HL-60 (cell line): ENCODE measurements at regions not wholly inside any gene's neighbourhood (a gene's known extent, or its start where the extent isn't known, plus 50 kb on each side); places are given as distances from the start of the nearest gene placed in this dataset.

Experiments used
- DNase-seq, 2 experiments: peaks; one replicate each; pipeline ENCODE4 v3.0.0-alpha.2; 2010 to 2020; ENCODE audit warnings: low read depth in 1 of 2, low spot score in 1 of 2
- H3K27ac ChIP-seq: fragments of 250-450 bp; sonication (Bioruptor Pico); replicated peaks from 2 replicates; pipeline ENCODE4 v1.5.1; 2020; ENCODE audit warnings: mild to moderate bottlenecking, moderate library complexity
- H3K27me3 ChIP-seq: fragments of 250-450 bp; sonication (Bioruptor Pico); 2 replicates; pipeline ENCODE4 v1.5.1; 2021; ENCODE audit warnings: mild to moderate bottlenecking, moderate library complexity; ENCODE audit not compliant: insufficient read depth, poor library complexity, severe bottlenecking
- H3K4me3 ChIP-seq: replicated peaks from 2 replicates; pipeline ENCODE4 v1.5.1; 2011; ENCODE audit warnings: mild to moderate bottlenecking, control low read depth, low read length; ENCODE audit not compliant: insufficient read depth
- GABPA ChIP-seq: IDR thresholded peaks from 2 replicates; pipeline ENCODE4 v1.6.1; 2012; ENCODE audit warnings: low read depth
- POLR2AphosphoS5 ChIP-seq: IDR thresholded peaks from 2 replicates; pipeline ENCODE4 v1.6.1; 2012; ENCODE audit warnings: low read depth
- SPI1 ChIP-seq: IDR thresholded peaks from 2 replicates; pipeline ENCODE4 v1.6.1; 2012; ENCODE audit warnings: low read depth, mild to moderate bottlenecking, borderline replicate concordance
- TF ChIP-seq, protein P1 (sequence below): IDR thresholded peaks from 2 replicates; pipeline ENCODE4 v1.6.1; 2012; ENCODE audit warnings: low read depth; ENCODE audit not compliant: insufficient replicate concordance
- TF ChIP-seq, protein P2 (sequence below): IDR thresholded peaks from one replicate; pipeline ENCODE4 v1.5.1; 2011; ENCODE audit warnings: low read length, control low read depth, inconsistent platforms; ENCODE audit not compliant: insufficient read depth

DNA sequence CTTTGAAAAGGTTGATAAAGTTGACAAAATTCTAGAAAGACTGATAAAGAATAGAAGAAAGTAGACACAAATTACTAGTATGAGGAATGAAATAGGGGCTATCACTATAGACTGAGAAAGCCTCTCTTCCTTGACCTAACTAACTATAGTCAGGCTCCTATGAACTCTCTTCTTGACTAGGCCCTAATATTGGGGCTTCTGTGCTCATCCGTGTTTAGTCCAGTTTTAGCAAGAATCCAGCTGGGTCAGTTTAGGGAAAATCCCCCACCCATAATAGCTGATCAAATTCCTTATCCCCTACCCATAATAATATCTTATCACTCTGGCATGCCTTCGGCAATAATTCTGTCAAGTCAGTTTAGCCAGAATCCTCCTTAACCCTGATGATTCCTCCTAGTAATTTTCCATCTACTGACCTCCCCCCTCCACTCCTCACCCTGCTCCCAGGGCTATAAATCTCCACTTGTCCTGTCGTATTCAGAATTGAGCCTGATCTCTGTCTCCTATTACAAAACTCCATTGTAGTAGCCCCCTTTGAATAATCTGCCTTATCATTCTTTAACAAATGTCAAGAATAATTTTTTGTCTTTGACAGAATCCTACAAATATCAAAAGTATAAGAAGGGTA, 138.1 kb downstream of the TFAP2A start:
- Histone ChIP-seq H3K27ac (no peak overlapping the region), H3K27me3 (no peaks in the 10 kb centered on the region), H3K4me3 (no peak overlapping the region)
- no peak for TF ChIP-seq SPI1
- TF ChIP-seq, protein P1, sequence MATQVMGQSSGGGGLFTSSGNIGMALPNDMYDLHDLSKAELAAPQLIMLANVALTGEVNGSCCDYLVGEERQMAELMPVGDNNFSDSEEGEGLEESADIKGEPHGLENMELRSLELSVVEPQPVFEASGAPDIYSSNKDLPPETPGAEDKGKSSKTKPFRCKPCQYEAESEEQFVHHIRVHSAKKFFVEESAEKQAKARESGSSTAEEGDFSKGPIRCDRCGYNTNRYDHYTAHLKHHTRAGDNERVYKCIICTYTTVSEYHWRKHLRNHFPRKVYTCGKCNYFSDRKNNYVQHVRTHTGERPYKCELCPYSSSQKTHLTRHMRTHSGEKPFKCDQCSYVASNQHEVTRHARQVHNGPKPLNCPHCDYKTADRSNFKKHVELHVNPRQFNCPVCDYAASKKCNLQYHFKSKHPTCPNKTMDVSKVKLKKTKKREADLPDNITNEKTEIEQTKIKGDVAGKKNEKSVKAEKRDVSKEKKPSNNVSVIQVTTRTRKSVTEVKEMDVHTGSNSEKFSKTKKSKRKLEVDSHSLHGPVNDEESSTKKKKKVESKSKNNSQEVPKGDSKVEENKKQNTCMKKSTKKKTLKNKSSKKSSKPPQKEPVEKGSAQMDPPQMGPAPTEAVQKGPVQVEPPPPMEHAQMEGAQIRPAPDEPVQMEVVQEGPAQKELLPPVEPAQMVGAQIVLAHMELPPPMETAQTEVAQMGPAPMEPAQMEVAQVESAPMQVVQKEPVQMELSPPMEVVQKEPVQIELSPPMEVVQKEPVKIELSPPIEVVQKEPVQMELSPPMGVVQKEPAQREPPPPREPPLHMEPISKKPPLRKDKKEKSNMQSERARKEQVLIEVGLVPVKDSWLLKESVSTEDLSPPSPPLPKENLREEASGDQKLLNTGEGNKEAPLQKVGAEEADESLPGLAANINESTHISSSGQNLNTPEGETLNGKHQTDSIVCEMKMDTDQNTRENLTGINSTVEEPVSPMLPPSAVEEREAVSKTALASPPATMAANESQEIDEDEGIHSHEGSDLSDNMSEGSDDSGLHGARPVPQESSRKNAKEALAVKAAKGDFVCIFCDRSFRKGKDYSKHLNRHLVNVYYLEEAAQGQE, result no peak
- TF ChIP-seq, protein P2, sequence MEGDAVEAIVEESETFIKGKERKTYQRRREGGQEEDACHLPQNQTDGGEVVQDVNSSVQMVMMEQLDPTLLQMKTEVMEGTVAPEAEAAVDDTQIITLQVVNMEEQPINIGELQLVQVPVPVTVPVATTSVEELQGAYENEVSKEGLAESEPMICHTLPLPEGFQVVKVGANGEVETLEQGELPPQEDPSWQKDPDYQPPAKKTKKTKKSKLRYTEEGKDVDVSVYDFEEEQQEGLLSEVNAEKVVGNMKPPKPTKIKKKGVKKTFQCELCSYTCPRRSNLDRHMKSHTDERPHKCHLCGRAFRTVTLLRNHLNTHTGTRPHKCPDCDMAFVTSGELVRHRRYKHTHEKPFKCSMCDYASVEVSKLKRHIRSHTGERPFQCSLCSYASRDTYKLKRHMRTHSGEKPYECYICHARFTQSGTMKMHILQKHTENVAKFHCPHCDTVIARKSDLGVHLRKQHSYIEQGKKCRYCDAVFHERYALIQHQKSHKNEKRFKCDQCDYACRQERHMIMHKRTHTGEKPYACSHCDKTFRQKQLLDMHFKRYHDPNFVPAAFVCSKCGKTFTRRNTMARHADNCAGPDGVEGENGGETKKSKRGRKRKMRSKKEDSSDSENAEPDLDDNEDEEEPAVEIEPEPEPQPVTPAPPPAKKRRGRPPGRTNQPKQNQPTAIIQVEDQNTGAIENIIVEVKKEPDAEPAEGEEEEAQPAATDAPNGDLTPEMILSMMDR, result no peak
- no peak for TF ChIP-seq POLR2AphosphoS5
- TF ChIP-seq GABPA, result no peak
- DNase-seq, result no peak

- H3K27me3 ChIP-seq, result no peaks in the 10 kb centered on the region
- no peak for DNase-seq
- TF ChIP-seq POLR2AphosphoS5 (no peak), GABPA (no peak), SPI1 (no peak)
- TF ChIP-seq, protein P2, result no peak
- TF ChIP-seq, protein P1, result no peak
- no peak overlapping the region for H3K27ac ChIP-seq
- no peak overlapping the region for H3K4me3 ChIP-seq
Observed at GRCh38 chr6:10276106-10276505, 138.8 kb downstream of the TFAP2A start.

DNA sequence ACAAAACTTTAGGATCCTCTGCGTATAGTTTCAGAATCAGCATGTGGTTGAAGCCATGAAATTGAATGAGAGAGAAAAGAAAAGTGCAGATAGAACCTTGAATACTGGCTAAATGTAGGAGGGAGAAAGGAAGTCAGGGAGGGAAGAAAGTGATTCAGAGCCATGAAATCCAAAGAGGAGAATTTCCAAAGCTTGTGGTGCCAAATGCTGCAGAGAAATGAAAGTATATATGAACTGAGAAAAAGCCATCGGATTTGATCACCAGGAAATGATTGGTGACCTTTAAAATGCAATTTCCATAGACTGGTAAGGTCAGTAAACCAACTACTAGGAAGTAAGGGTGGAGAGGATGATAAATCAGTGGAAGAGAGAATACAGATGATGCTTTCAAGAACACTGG, 142.3 kb downstream of the TFAP2A start:
- TF ChIP-seq, protein P2, result no peak
- TF ChIP-seq SPI1 (no peak), GABPA (no peak), POLR2AphosphoS5 (no peak)
- TF ChIP-seq, protein P1, result no peak
- no peak for DNase-seq

More for the DNA sequence above, 142.3 kb downstream of the TFAP2A start:
- no peaks in the 10 kb centered on the region for H3K27me3 ChIP-seq
- no peak overlapping the region for H3K4me3 ChIP-seq
- H3K27ac ChIP-seq, result no peak overlapping the region
